GM18909 (cell line): ENCODE measurements at regions not wholly inside any gene's neighbourhood (a gene's known extent, or its start where the extent isn't known, plus 50 kb on each side); places are given as distances from the start of the nearest gene placed in this dataset.

Experiments used
- ATAC-seq: cut with Tn5 transposase; IDR thresholded peaks from one replicate; pipeline ENCODE4 v1.9.1; 2021; ENCODE audit warnings: mild to moderate bottlenecking; ENCODE audit not compliant: unreplicated experiment, poor library complexity

GRCh38 chr5:51902512-51902911, 519.3 kb downstream of the ISL1 start:
- no peak for ATAC-seq

- no peak for ATAC-seq
Observed at GRCh38 chr5:51908215-51908614, 525.0 kb downstream of the ISL1 start.

GRCh38 chr5:51944500-51945125, 561.4 kb downstream of the ISL1 start:
- no peak for ATAC-seq

GRCh38 chr5:51958473-51958872, 575.2 kb downstream of the ISL1 start:
- no peak for ATAC-seq

GRCh38 chr5:51960617-51961121, 577.4 kb downstream of the ISL1 start:
- ATAC-seq = no peak

GRCh38 chr5:51961154-51961562, 577.9 kb downstream of the ISL1 start:
- no peak for ATAC-seq

- no peak for ATAC-seq
Observed at GRCh38 chr5:51968756-51969155, 585.5 kb downstream of the ISL1 start.

GRCh38 chr5:51974834-51975233, 591.6 kb downstream of the ISL1 start:
- ATAC-seq = no peak

GRCh38 chr5:51977014-51977413, 593.8 kb downstream of the ISL1 start:
- ATAC-seq = no peak

GRCh38 chr5:51983161-51983560, 599.9 kb downstream of the ISL1 start:
- ATAC-seq = no peak

GRCh38 chr5:51986733-51987132, 603.5 kb downstream of the ISL1 start:
- no peak for ATAC-seq

- no peak for ATAC-seq
Observed at GRCh38 chr5:51987239-51987638, 604.0 kb downstream of the ISL1 start.

- no peak for ATAC-seq
Observed at GRCh38 chr5:51987669-51988209, 604.5 kb downstream of the ISL1 start.

GRCh38 chr5:51988634-51989033, 605.4 kb downstream of the ISL1 start:
- ATAC-seq = no peak

GRCh38 chr5:51990241-51990640, 607.0 kb downstream of the ISL1 start:
- no peak for ATAC-seq

GRCh38 chr5:51990661-51991180, 607.5 kb downstream of the ISL1 start:
- ATAC-seq = no peak

- ATAC-seq = no peak
Observed at GRCh38 chr5:51991940-51992339, 608.7 kb downstream of the ISL1 start.

- ATAC-seq = no peak
Observed at GRCh38 chr5:51995773-51996306, 612.6 kb downstream of the ISL1 start.

GRCh38 chr5:51996356-51996861, 613.2 kb downstream of the ISL1 start:
- no peak for ATAC-seq

- ATAC-seq = no peak
Observed at GRCh38 chr5:51997500-51997899, 614.3 kb downstream of the ISL1 start.

- no peak for ATAC-seq
Observed at GRCh38 chr5:51997949-51998348, 614.7 kb downstream of the ISL1 start.
